Body of pancreas (tissue), 4 donors: ENCODE measurements at regions not wholly inside any gene's neighbourhood (a gene's known extent, or its start where the extent isn't known, plus 50 kb on each side); places are given as distances from the start of the nearest gene placed in this dataset.

Experiments used
- ATAC-seq: fragments of 150-250 bp; one replicate; pipeline ENCODE4 v1.9.1; 2016
- DNase-seq, 4 donors: peaks; one replicate each; pipeline ENCODE4 v3.0.0-alpha.2; 2019
- H3K27ac ChIP-seq, 4 donors: fragments of 200-600 bp; sonication (generic); 1 replicate in 3 of 4; 2 replicates in 1 of 4; pipeline versions ENCODE4 v1.5.1 to v1.6.1; 2016 to 2019; ENCODE audit warnings: mild to moderate bottlenecking in 1 of 4, mixed read lengths in 1 of 4, moderate library complexity in 1 of 4
- H3K27me3 ChIP-seq, 2 donors: fragments of 200-600 bp; sonication (generic); one replicate each; pipeline ENCODE4 v1.6.0; 2016; ENCODE audit warnings: mild to moderate bottlenecking in 1 of 2
- H3K36me3 ChIP-seq, 2 donors: fragments of 200-600 bp; sonication (generic); replicated peaks in 1 of 2; 2 replicates each; pipeline ENCODE4 v1.5.1; 2016; ENCODE audit warnings: low read depth in 2 of 2; ENCODE audit not compliant: insufficient read depth in 1 of 2
- H3K4me1 ChIP-seq: fragments of 200-600 bp; sonication (generic); one replicate; pipeline ENCODE4 v1.6.0; 2016
- H3K4me3 ChIP-seq, 2 donors: fragments of 200-600 bp; sonication (generic); 1 replicate in 1 of 2; 2 replicates in 1 of 2; pipeline ENCODE4 v1.5.1; 2016 to 2019
- H3K9me3 ChIP-seq, 3 donors: fragments of 200-600 bp; sonication (generic); 1 replicate in 2 of 3; 2 replicates in 1 of 3; pipeline ENCODE4 v1.5.1; 2016
- CTCF ChIP-seq, 7 experiments: fragments of 450-650 bp in 4 of 7; fragments of 200-600 bp in 3 of 7; sonication (generic) in 3 of 7; IDR thresholded peaks; one replicate each; pipeline ENCODE4 v1.5.1; 2016 to 2019; ENCODE audit warnings: antibody characterized with exemption in 7 of 7
- POLR2A ChIP-seq, 3 donors: fragments of 450-650 bp; IDR thresholded peaks; one replicate each; pipeline ENCODE4 v1.6.1; 2016; ENCODE audit warnings: antibody characterized with exemption in 3 of 3, mild to moderate bottlenecking in 2 of 3
- WGBS, 2 donors: methylation state at CpG; one replicate each; pipeline ENCODE4 v1.1.5; 2017; 5-methylcytosine and 5-hydroxymethylcytosine counted together
- intact Hi-C: fragments of 100-400 bp; cut with DNase I; formaldehyde crosslinking; loops from one replicate; pipeline ENCODE4 v1.15.1; 2023

GRCh38 chr21:17903029-17903806, 84.1 kb upstream of the C21orf91 start:
- Histone ChIP-seq H3K27me3 (no peaks in the 10 kb centered on the region), H3K4me1 (no peaks in the 10 kb centered on the region), H3K36me3 (no peaks in the 10 kb centered on the region), H3K4me3 (no peak overlapping the region), H3K27ac (no peak overlapping the region), H3K9me3 (no peaks in the 10 kb centered on the region)
- 40 to 43% methylated on average over 4 of the region's 4 CpGs for WGBS, 2 donors
- ATAC-seq (no peak), DNase-seq (no peak)
- intact Hi-C loops = loop anchor here (10.0 kb wide), 1 partner anchor 218 kb away; no protein-coding TSS in a partner anchor
- TF ChIP-seq CTCF (IDR thresholded peaks at IDR 0.05) = peak in 4 of 7 experiments; percentile 7 to 31 (median 14)
- TF ChIP-seq POLR2A (IDR thresholded peaks at IDR 0.05) = no peak

GRCh38 chr21:17901458-17902079, 82.4 kb upstream of the C21orf91 start:
- H3K9me3 ChIP-seq = no peaks in the 10 kb centered on the region
- no peak overlapping the region for H3K27ac ChIP-seq
- H3K4me1 ChIP-seq = no peaks in the 10 kb centered on the region
- H3K4me3 ChIP-seq = no peak overlapping the region
- H3K36me3 ChIP-seq = no peaks in the 10 kb centered on the region
- ATAC-seq (no peak), DNase-seq (no peak)
- no peaks in the 10 kb centered on the region for H3K27me3 ChIP-seq
- intact Hi-C loops = loop anchor here (10.0 kb wide), 1 partner anchor 217 kb away; no protein-coding TSS in a partner anchor
- TF ChIP-seq CTCF (IDR thresholded peaks at IDR 0.05) = no peak
- no peak for TF ChIP-seq POLR2A (IDR thresholded peaks at IDR 0.05)
- WGBS, 2 donors = 71 to 76% methylated on average over 10 of the region's 10 CpGs

GRCh38 chr21:17900990-17901385, 81.8 kb upstream of the C21orf91 start:
- TF ChIP-seq POLR2A (IDR thresholded peaks at IDR 0.05) (no peak), CTCF (IDR thresholded peaks at IDR 0.05) (no peak)
- ATAC-seq (no peak), DNase-seq (no peak)
- Histone ChIP-seq H3K4me3 (no peak overlapping the region), H3K27me3 (no peaks in the 10 kb centered on the region), H3K36me3 (no peaks in the 10 kb centered on the region), H3K4me1 (no peaks in the 10 kb centered on the region), H3K27ac (no peak overlapping the region), H3K9me3 (no peaks in the 10 kb centered on the region)
- intact Hi-C loops = loop anchor here (10.0 kb wide), 1 partner anchor 216 kb away; no protein-coding TSS in a partner anchor
- WGBS, 2 donors = 69 to 79% methylated on average over 5 of the region's 5 CpGs

- no peaks in the 10 kb centered on the region for H3K27me3 ChIP-seq
- H3K9me3 ChIP-seq = no peaks in the 10 kb centered on the region
- no peaks in the 10 kb centered on the region for H3K4me1 ChIP-seq
- DNase-seq = peak in 1 of 4 donors; percentile 5
- intact Hi-C loops = loop anchor here (10.0 kb wide), 1 partner anchor 216 kb away; no protein-coding TSS in a partner anchor
- WGBS, 2 donors = 76 to 82% methylated on average over 5 to 8 of the region's 8 CpGs
- H3K4me3 ChIP-seq = no peak overlapping the region
- no peak overlapping the region for H3K27ac ChIP-seq
- no peaks in the 10 kb centered on the region for H3K36me3 ChIP-seq
- no peak for ATAC-seq
- no peak for TF ChIP-seq POLR2A (IDR thresholded peaks at IDR 0.05)
- no peak for TF ChIP-seq CTCF (IDR thresholded peaks at IDR 0.05)
Observed at GRCh38 chr21:17900281-17900989, 81.3 kb upstream of the C21orf91 start.
